Activated T-cell treated with anti-CD3 and anti-CD28 coated beads, Interleukin-2, amount 50 U/mL, for 24 hours (primary cell): ENCODE measurements at regions not wholly inside any gene's neighbourhood (a gene's known extent, or its start where the extent isn't known, plus 50 kb on each side); places are given as distances from the start of the nearest gene placed in this dataset.

Experiments
- DNase-seq: peaks from one replicate; pipeline ENCODE4 v3.0.0-alpha.2; 2020
- H3K27ac Mint-ChIP-seq: 2 replicates; pipeline ENCODE4 v1.8.0; 2020; ENCODE audit warnings: mild to moderate bottlenecking, mixed read lengths
- H3K27me3 Mint-ChIP-seq: 2 replicates; pipeline ENCODE4 v1.8.0; 2020; ENCODE audit warnings: mixed read lengths
- H3K36me3 Mint-ChIP-seq: 2 replicates; pipeline ENCODE4 v1.8.0; 2020; ENCODE audit warnings: low read depth, mixed read lengths
- H3K4me1 Mint-ChIP-seq: 2 replicates; pipeline ENCODE4 v1.8.0; 2020; ENCODE audit warnings: low read depth, mixed read lengths
- H3K4me3 Mint-ChIP-seq: 2 replicates; pipeline ENCODE4 v1.8.0; 2020; ENCODE audit warnings: mild to moderate bottlenecking, moderate library complexity, mixed read lengths
- H3K9me3 Mint-ChIP-seq: 2 replicates; pipeline ENCODE4 v1.8.0; 2020; ENCODE audit warnings: mixed read lengths

GRCh38 chr17:63366241-63366566 lies 79.9 kb downstream of the CYB561 start:
- no peaks in the 10 kb centered on the region for H3K4me1 Mint-ChIP-seq
- H3K27ac Mint-ChIP-seq, result no peak overlapping the region
- no peak for DNase-seq
- no peaks in the 10 kb centered on the region for H3K36me3 Mint-ChIP-seq
- H3K9me3 Mint-ChIP-seq, result no peaks in the 10 kb centered on the region
- no peak overlapping the region for H3K4me3 Mint-ChIP-seq
- H3K27me3 Mint-ChIP-seq, result no peaks in the 10 kb centered on the region

- no peak overlapping the region for H3K4me3 Mint-ChIP-seq
- H3K9me3 Mint-ChIP-seq, result no peaks in the 10 kb centered on the region
- no peak for DNase-seq
- H3K36me3 Mint-ChIP-seq, result no peaks in the 10 kb centered on the region
- H3K4me1 Mint-ChIP-seq, result no peaks in the 10 kb centered on the region
- H3K27ac Mint-ChIP-seq, result no peak overlapping the region
- no peaks in the 10 kb centered on the region for H3K27me3 Mint-ChIP-seq
Observed at GRCh38 chr17:63369233-63369632, 76.9 kb downstream of the CYB561 start.

GRCh38 chr17:63370696-63371095 lies 75.4 kb downstream of the CYB561 start:
- H3K9me3 Mint-ChIP-seq, result no peaks in the 10 kb centered on the region
- H3K4me3 Mint-ChIP-seq, result no peak overlapping the region
- H3K27me3 Mint-ChIP-seq, result no peaks in the 10 kb centered on the region
- DNase-seq, result no peak
- no peaks in the 10 kb centered on the region for H3K4me1 Mint-ChIP-seq
- no peak overlapping the region for H3K27ac Mint-ChIP-seq
- no peaks in the 10 kb centered on the region for H3K36me3 Mint-ChIP-seq

- Mint-ChIP-seq H3K27ac (no peak overlapping the region), H3K36me3 (peaks cover 11% of the 10 kb centered on the region), H3K27me3 (no peaks in the 10 kb centered on the region), H3K4me3 (no peak overlapping the region), H3K9me3 (peaks cover 3% of the 10 kb centered on the region), H3K4me1 (peaks cover 3% of the 10 kb centered on the region)
- no peak for DNase-seq
Observed at GRCh38 chr17:63376949-63377348, 69.2 kb downstream of the CYB561 start.

- peaks cover 3% of the 10 kb centered on the region for H3K9me3 Mint-ChIP-seq
- no peak overlapping the region for H3K27ac Mint-ChIP-seq
- no peak for DNase-seq
- H3K36me3 Mint-ChIP-seq, result peaks cover 11% of the 10 kb centered on the region
- peaks cover 3% of the 10 kb centered on the region for H3K4me1 Mint-ChIP-seq
- H3K4me3 Mint-ChIP-seq, result no peak overlapping the region
- H3K27me3 Mint-ChIP-seq, result no peaks in the 10 kb centered on the region
Observed at GRCh38 chr17:63378411-63379375, 67.4 kb downstream of the CYB561 start.

- H3K27me3 Mint-ChIP-seq, result no peaks in the 10 kb centered on the region
Observed at GRCh38 chr17:63379636-63380035, 66.5 kb downstream of the CYB561 start.

GRCh38 chr17:63381101-63381729 lies 64.9 kb downstream of the CYB561 start:
- no peaks in the 10 kb centered on the region for H3K27me3 Mint-ChIP-seq
- H3K27ac Mint-ChIP-seq, result no peak overlapping the region
- no peak for DNase-seq
- H3K9me3 Mint-ChIP-seq, result peaks cover 3% of the 10 kb centered on the region
- H3K4me3 Mint-ChIP-seq, result no peak overlapping the region
- peaks cover 3% of the 10 kb centered on the region for H3K4me1 Mint-ChIP-seq
- peaks cover 11% of the 10 kb centered on the region for H3K36me3 Mint-ChIP-seq

More at GRCh38 chr17:63379636-63380035, 66.5 kb downstream of the CYB561 start:
- Mint-ChIP-seq H3K27ac (no peak overlapping the region), H3K4me1 (peaks cover 3% of the 10 kb centered on the region), H3K36me3 (peaks cover 11% of the 10 kb centered on the region), H3K4me3 (no peak overlapping the region), H3K9me3 (peaks cover 3% of the 10 kb centered on the region)
- no peak for DNase-seq

GRCh38 chr17:63382136-63382535 lies 64.0 kb downstream of the CYB561 start:
- DNase-seq, result no peak
- Mint-ChIP-seq H3K27me3 (no peaks in the 10 kb centered on the region), H3K4me1 (peaks cover 3% of the 10 kb centered on the region), H3K27ac (no peak overlapping the region), H3K4me3 (no peak overlapping the region), H3K36me3 (peaks cover 11% of the 10 kb centered on the region), H3K9me3 (peaks cover 2% of the 10 kb centered on the region)
